Left ventricle myocardium inferior (tissue), 1 donor: ENCODE measurements at regions not wholly inside any gene's neighbourhood (a gene's known extent, or its start where the extent isn't known, plus 50 kb on each side); places are given as distances from the start of the nearest gene placed in this dataset.

Experiments used
- DNase-seq: peaks from one replicate; pipeline ENCODE4 v3.0.0-alpha.2; 2020
- H3K27ac ChIP-seq: fragments of 200-600 bp; replicated peaks from 2 replicates; pipeline ENCODE4 v1.8.0; 2021
- H3K27me3 ChIP-seq: fragments of 200-600 bp; 2 replicates; pipeline ENCODE4 v1.8.0; 2021; ENCODE audit warnings: low read depth
- H3K36me3 ChIP-seq: fragments of 200-600 bp; 2 replicates; pipeline ENCODE4 v1.8.0; 2021
- H3K4me1 ChIP-seq: fragments of 200-600 bp; 2 replicates; pipeline ENCODE4 v1.8.0; 2021
- H3K4me3 ChIP-seq: fragments of 200-600 bp; 2 replicates; pipeline ENCODE4 v1.8.0; 2021; ENCODE audit warnings: mild to moderate bottlenecking, moderate library complexity
- H3K9me3 ChIP-seq: fragments of 200-600 bp; replicated peaks from 2 replicates; pipeline ENCODE4 v1.8.0; 2021
- intact Hi-C: fragments of 100-400 bp; cut with micrococcal nuclease; formaldehyde crosslinking; loops from one replicate; pipeline ENCODE4 v1.11.0; 2022
- TF ChIP-seq, protein P1 (sequence below): fragments of 200-600 bp; IDR thresholded peaks from 2 replicates; pipeline ENCODE4 v1.8.0; 2021; ENCODE audit warnings: antibody characterized with exemption, mild to moderate bottlenecking, borderline replicate concordance
- donor health status: DM: no; HTN: yes; CAD: no; lungs with severe emphysema.

DNA sequence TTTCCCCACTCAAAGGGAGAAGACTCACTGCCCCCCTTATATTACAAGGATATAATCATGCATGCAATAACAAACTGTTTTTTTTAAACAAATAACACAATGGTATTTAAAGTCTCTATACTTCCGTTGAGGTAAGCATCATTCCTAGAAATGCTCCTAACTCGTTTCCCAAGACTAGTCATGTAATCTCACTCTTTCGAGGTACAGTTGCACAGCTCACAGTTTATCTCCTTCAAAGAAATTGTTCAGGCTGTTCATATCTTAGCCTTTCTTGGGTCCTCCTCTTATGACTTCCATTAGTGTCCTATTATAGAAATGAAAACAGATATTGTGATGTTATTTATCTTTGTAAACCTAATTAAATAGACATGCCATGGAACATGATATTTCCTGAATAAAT is 705.0 kb downstream of the KCNT2 start:
- intact Hi-C loops, result no loop called here
- Histone ChIP-seq H3K27me3 (no peaks in the 10 kb centered on the region), H3K27ac (no peak overlapping the region), H3K4me3 (no peak overlapping the region), H3K9me3 (no peaks in the 10 kb centered on the region), H3K36me3 (no peaks in the 10 kb centered on the region), H3K4me1 (no peaks in the 10 kb centered on the region)
- no peak for DNase-seq
- TF ChIP-seq, protein P1, sequence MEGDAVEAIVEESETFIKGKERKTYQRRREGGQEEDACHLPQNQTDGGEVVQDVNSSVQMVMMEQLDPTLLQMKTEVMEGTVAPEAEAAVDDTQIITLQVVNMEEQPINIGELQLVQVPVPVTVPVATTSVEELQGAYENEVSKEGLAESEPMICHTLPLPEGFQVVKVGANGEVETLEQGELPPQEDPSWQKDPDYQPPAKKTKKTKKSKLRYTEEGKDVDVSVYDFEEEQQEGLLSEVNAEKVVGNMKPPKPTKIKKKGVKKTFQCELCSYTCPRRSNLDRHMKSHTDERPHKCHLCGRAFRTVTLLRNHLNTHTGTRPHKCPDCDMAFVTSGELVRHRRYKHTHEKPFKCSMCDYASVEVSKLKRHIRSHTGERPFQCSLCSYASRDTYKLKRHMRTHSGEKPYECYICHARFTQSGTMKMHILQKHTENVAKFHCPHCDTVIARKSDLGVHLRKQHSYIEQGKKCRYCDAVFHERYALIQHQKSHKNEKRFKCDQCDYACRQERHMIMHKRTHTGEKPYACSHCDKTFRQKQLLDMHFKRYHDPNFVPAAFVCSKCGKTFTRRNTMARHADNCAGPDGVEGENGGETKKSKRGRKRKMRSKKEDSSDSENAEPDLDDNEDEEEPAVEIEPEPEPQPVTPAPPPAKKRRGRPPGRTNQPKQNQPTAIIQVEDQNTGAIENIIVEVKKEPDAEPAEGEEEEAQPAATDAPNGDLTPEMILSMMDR, result no peak

DNA sequence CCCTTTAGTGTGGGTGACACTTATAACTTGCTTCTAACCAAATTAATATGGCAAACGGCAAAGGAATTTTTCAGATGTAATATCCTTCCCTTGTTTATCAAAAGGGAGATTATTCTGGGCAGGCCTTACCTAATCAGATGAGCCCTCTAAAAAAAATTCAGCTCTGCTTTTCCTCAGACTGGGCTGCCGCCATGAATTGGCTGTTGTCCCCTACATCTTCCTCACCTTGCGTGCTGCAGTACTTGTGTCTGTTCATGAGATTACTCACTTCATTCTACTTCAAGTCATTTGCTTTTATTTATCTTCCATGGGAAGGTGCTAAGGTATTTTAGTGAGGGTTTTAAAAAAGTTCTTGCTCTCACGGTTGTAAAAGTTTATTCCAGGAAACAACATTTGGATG is 705.5 kb downstream of the KCNT2 start:
- Histone ChIP-seq H3K27ac (no peak overlapping the region), H3K9me3 (no peaks in the 10 kb centered on the region), H3K4me1 (no peaks in the 10 kb centered on the region), H3K27me3 (no peaks in the 10 kb centered on the region), H3K36me3 (no peaks in the 10 kb centered on the region), H3K4me3 (no peak overlapping the region)
- TF ChIP-seq, protein P1, result no peak
- intact Hi-C loops, result no loop called here
- no peak for DNase-seq

DNA sequence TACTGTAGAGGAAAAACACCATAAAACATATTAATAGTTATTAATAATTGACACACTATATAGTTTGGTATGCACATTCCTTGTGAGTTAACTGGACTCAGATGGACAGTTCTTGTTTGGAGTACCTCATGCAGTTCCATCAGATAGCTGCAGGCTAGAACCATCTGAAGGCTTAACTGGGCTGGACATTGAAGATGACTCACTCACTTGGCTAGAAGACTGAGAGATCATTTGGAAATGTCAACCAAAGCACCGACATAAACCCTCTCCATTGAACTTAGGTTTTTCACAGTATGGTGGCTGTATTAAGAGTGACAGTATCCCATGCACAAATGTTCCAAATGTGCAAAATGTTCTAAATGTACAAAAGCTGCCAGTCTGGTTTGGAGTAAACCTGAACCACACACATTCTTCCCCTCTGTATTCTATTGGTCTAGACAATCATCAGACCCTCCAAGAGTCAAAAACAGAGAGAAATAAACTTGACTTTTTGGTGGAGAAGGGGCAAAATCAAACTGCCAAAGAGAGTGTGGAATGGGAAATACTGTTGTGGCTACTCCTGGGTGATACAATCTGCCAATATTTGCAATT is 708.4 kb downstream of the KCNT2 start:
- TF ChIP-seq, protein P1, result no peak
- Histone ChIP-seq H3K27me3 (no peaks in the 10 kb centered on the region), H3K9me3 (no peaks in the 10 kb centered on the region), H3K4me1 (peaks cover 6% of the 10 kb centered on the region), H3K4me3 (no peak overlapping the region), H3K27ac (no peak overlapping the region), H3K36me3 (no peaks in the 10 kb centered on the region)
- no peak for DNase-seq
- intact Hi-C loops, result no loop called here

DNA sequence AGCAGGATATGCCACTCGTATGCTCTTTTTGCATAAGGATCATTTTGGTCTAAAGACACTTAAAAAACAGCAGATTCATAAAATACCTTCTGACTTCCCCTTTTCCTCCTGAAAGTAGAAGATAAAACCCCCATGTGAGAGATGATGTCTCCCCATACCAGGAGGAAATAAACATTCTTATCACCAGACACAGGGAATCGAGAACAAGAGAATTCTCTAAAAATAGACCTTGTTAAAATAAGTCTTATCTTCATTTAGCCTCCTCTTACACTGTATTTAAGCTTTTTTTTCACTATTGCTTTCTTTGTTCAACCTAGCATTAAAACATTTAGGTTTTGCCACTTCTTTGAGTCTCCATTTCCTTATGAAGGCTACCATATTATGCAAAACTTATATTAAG is 709.3 kb downstream of the KCNT2 start:
- Histone ChIP-seq H3K27me3 (no peaks in the 10 kb centered on the region), H3K27ac (no peak overlapping the region), H3K9me3 (no peaks in the 10 kb centered on the region), H3K36me3 (no peaks in the 10 kb centered on the region), H3K4me1 (peaks cover 15% of the 10 kb centered on the region), H3K4me3 (no peak overlapping the region)
- intact Hi-C loops, result no loop called here
- TF ChIP-seq, protein P1, result no peak
- no peak for DNase-seq

DNA sequence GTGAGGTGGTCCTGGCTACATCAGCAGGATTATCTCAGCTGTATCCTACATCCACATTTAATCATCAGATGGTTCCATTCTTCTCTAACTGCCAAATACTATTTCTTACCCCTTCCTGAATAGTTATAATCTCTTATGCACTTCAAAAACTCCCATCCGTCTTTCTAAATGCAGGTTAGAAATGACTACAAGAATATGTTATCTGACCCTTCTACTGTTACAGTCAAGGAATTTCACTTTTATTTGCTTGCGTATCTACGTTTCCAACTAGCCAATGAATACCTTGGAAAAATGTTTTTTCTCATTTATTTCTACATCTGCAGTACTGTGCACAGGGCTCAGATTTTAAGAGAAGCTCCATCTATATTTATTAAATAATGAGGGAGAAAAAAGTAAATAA is 709.9 kb downstream of the KCNT2 start:
- intact Hi-C loops, result no loop called here

More for the DNA sequence above, 709.9 kb downstream of the KCNT2 start:
- DNase-seq, result no peak
- H3K27me3 ChIP-seq, result no peaks in the 10 kb centered on the region
- no peaks in the 10 kb centered on the region for H3K9me3 ChIP-seq
- no peak overlapping the region for H3K27ac ChIP-seq
- no peaks in the 10 kb centered on the region for H3K36me3 ChIP-seq
- TF ChIP-seq, protein P1, result no peak
- no peak overlapping the region for H3K4me3 ChIP-seq
- peaks cover 20% of the 10 kb centered on the region for H3K4me1 ChIP-seq
